LHCN-M2 (cell line): ENCODE measurements at regions not wholly inside any gene's neighbourhood (a gene's known extent, or its start where the extent isn't known, plus 50 kb on each side); places are given as distances from the start of the nearest gene placed in this dataset.
"Not testable (repeated sequence)": the region's sequence is repeated elsewhere in the genome, so short reads cannot be mapped to it uniquely, and the experiment has no call there.

ENCODE experiments used
- DNase-seq: peaks from one replicate; pipeline ENCODE4 v3.0.0-alpha.2; 2012; ENCODE audit warnings: low read depth

GRCh38 chr20:52438326-52438963 lies 246.9 kb upstream of the ZFP64 start:
- DNase-seq, result no peak

GRCh38 chr20:52434453-52434852 lies 242.9 kb upstream of the ZFP64 start:
- DNase-seq, result no peak

- DNase-seq, result no peak
Observed at GRCh38 chr20:52434041-52434425, 242.5 kb upstream of the ZFP64 start.

- DNase-seq, result no peak
Observed at GRCh38 chr20:52433326-52434040, 241.9 kb upstream of the ZFP64 start.

GRCh38 chr20:52432740-52433139 lies 241.2 kb upstream of the ZFP64 start:
- no peak for DNase-seq

GRCh38 chr20:52429029-52429428 lies 237.4 kb upstream of the ZFP64 start:
- no peak for DNase-seq

- DNase-seq, result no peak
Observed at GRCh38 chr20:52427960-52428359, 236.4 kb upstream of the ZFP64 start.

GRCh38 chr20:52426856-52427255 lies 235.3 kb upstream of the ZFP64 start:
- DNase-seq, result no peak

GRCh38 chr20:52425701-52426100 lies 234.1 kb upstream of the ZFP64 start:
- DNase-seq, result no peak

GRCh38 chr20:52425253-52425652 lies 233.7 kb upstream of the ZFP64 start:
- DNase-seq, result no peak

- DNase-seq, result not testable (repeated sequence)
Observed at GRCh38 chr20:52424357-52424942, 232.9 kb upstream of the ZFP64 start.

GRCh38 chr20:52423536-52424140 lies 232.1 kb upstream of the ZFP64 start:
- DNase-seq, result not testable (repeated sequence)

- no peak for DNase-seq
Observed at GRCh38 chr20:52422574-52423336, 231.2 kb upstream of the ZFP64 start.

- DNase-seq, result no peak
Observed at GRCh38 chr20:52420805-52421204, 229.2 kb upstream of the ZFP64 start.

- DNase-seq, result no peak
Observed at GRCh38 chr20:52419205-52419604, 227.6 kb upstream of the ZFP64 start.

GRCh38 chr20:52416953-52417352 lies 225.4 kb upstream of the ZFP64 start:
- no peak for DNase-seq

- DNase-seq, result peak; percentile 24
Observed at GRCh38 chr20:52411611-52412010, 220.0 kb upstream of the ZFP64 start.

GRCh38 chr20:52410731-52411234 lies 219.2 kb upstream of the ZFP64 start:
- DNase-seq, result peak; percentile 10

GRCh38 chr20:52410182-52410647 lies 218.6 kb upstream of the ZFP64 start:
- DNase-seq, result peak; percentile 40

GRCh38 chr20:52405986-52406385 lies 214.4 kb upstream of the ZFP64 start:
- DNase-seq, result no peak

GRCh38 chr20:52405417-52405816 lies 213.8 kb upstream of the ZFP64 start:
- no peak for DNase-seq
